ENCODE measurements at regions not wholly inside any gene's neighbourhood (a gene's known extent, or its start where the extent isn't known, plus 50 kb on each side); places are given as distances from the start of the nearest gene placed in this dataset.

- Histone ChIP-seq H3K4me3 (ENCODE audit: insufficient read depth, low read length) (no peak overlapping the region), H4K20me1 (ENCODE audit: insufficient read depth, low read length) (no peaks in the 10 kb centered on the region), H3K27me3 (ENCODE audit: insufficient read depth, low read length) (no peaks in the 10 kb centered on the region), H3K79me2 (ENCODE audit: insufficient read depth, low read length) (no peaks in the 10 kb centered on the region), H2AFZ (ENCODE audit: low read length) (no peak overlapping the region), H3K4me2 (ENCODE audit: insufficient read depth, low read length) (no peak overlapping the region), H3K9me3 (ENCODE audit: low read depth, low read length) (no peaks in the 10 kb centered on the region), H3K36me3 (ENCODE audit: insufficient read depth, low read length) (no peaks in the 10 kb centered on the region), H3K27ac (ENCODE audit: low read depth, low read length) (no peak overlapping the region), H3K4me1 (ENCODE audit: insufficient read depth, low read length) (no peaks in the 10 kb centered on the region)
- no peak for DNase-seq (ENCODE audit: insufficient read length, low spot score, missing footprints)
- TF ChIP-seq CTCF (IDR thresholded peaks at IDR 0.05; ENCODE audit: extremely low read depth, low read depth, low read length), result no peak
These were observed 510.5 kb upstream of the AGA start for GRCh38 chr4:177952723-177953122.

- DNase-seq (ENCODE audit: insufficient read length, low spot score, missing footprints), result no peak
- TF ChIP-seq CTCF (IDR thresholded peaks at IDR 0.05; ENCODE audit: extremely low read depth, low read depth, low read length), result no peak
- no peaks in the 10 kb centered on the region for H3K27me3 ChIP-seq (ENCODE audit: insufficient read depth, low read length)
- no peak overlapping the region for H3K4me2 ChIP-seq (ENCODE audit: insufficient read depth, low read length)
- H2AFZ ChIP-seq (ENCODE audit: low read length), result no peak overlapping the region
- H4K20me1 ChIP-seq (ENCODE audit: insufficient read depth, low read length), result no peaks in the 10 kb centered on the region
- H3K27ac ChIP-seq (ENCODE audit: low read depth, low read length), result no peak overlapping the region
- H3K4me1 ChIP-seq (ENCODE audit: insufficient read depth, low read length), result no peaks in the 10 kb centered on the region
- no peaks in the 10 kb centered on the region for H3K9me3 ChIP-seq (ENCODE audit: low read depth, low read length)
- no peaks in the 10 kb centered on the region for H3K79me2 ChIP-seq (ENCODE audit: insufficient read depth, low read length)
- no peak overlapping the region for H3K4me3 ChIP-seq (ENCODE audit: insufficient read depth, low read length)
- no peaks in the 10 kb centered on the region for H3K36me3 ChIP-seq (ENCODE audit: insufficient read depth, low read length)
These were observed 515.5 kb upstream of the AGA start for GRCh38 chr4:177957596-177958360.

GRCh38 chr4:177960566-177960965 lies 518.3 kb upstream of the AGA start:
- Histone ChIP-seq H3K9me3 (ENCODE audit: low read depth, low read length) (no peaks in the 10 kb centered on the region), H3K4me1 (ENCODE audit: insufficient read depth, low read length) (no peaks in the 10 kb centered on the region), H3K4me3 (ENCODE audit: insufficient read depth, low read length) (no peak overlapping the region), H3K27me3 (ENCODE audit: insufficient read depth, low read length) (no peaks in the 10 kb centered on the region), H2AFZ (ENCODE audit: low read length) (no peak overlapping the region), H4K20me1 (ENCODE audit: insufficient read depth, low read length) (no peaks in the 10 kb centered on the region), H3K27ac (ENCODE audit: low read depth, low read length) (no peak overlapping the region), H3K36me3 (ENCODE audit: insufficient read depth, low read length) (no peaks in the 10 kb centered on the region), H3K79me2 (ENCODE audit: insufficient read depth, low read length) (no peaks in the 10 kb centered on the region), H3K4me2 (ENCODE audit: insufficient read depth, low read length) (no peak overlapping the region)
- no peak for DNase-seq (ENCODE audit: insufficient read length, low spot score, missing footprints)
- no peak for TF ChIP-seq CTCF (IDR thresholded peaks at IDR 0.05; ENCODE audit: extremely low read depth, low read depth, low read length)

- DNase-seq (ENCODE audit: insufficient read length, low spot score, missing footprints), result no peak
- Histone ChIP-seq H3K4me2 (ENCODE audit: insufficient read depth, low read length) (no peak overlapping the region), H3K36me3 (ENCODE audit: insufficient read depth, low read length) (no peaks in the 10 kb centered on the region), H3K9me3 (ENCODE audit: low read depth, low read length) (no peaks in the 10 kb centered on the region), H4K20me1 (ENCODE audit: insufficient read depth, low read length) (no peaks in the 10 kb centered on the region), H3K4me1 (ENCODE audit: insufficient read depth, low read length) (no peaks in the 10 kb centered on the region), H3K79me2 (ENCODE audit: insufficient read depth, low read length) (no peaks in the 10 kb centered on the region), H3K4me3 (ENCODE audit: insufficient read depth, low read length) (no peak overlapping the region), H3K27ac (ENCODE audit: low read depth, low read length) (no peak overlapping the region), H2AFZ (ENCODE audit: low read length) (no peak overlapping the region), H3K27me3 (ENCODE audit: insufficient read depth, low read length) (no peaks in the 10 kb centered on the region)
- no peak for TF ChIP-seq CTCF (IDR thresholded peaks at IDR 0.05; ENCODE audit: extremely low read depth, low read depth, low read length)
These were observed 519.6 kb upstream of the AGA start for GRCh38 chr4:177961761-177962380.
